Left lung (tissue), 4 donors: ENCODE measurements at regions not wholly inside any gene's neighbourhood (a gene's known extent, or its start where the extent isn't known, plus 50 kb on each side); places are given as distances from the start of the nearest gene placed in this dataset.

Experiments used
- ATAC-seq: fragments of 200-7000 bp; cut with Tn5 transposase; one replicate; pipeline ENCODE4 v1.9.1; 2020; ENCODE audit warnings: moderate library complexity
- DNase-seq, 4 donors: peaks; one replicate each; pipeline ENCODE4 v3.0.0-alpha.2; 2013 to 2020
- H3K27ac ChIP-seq, 2 donors: fragments of 200-600 bp; sonication (generic) in 1 of 2; one replicate each; pipeline versions ENCODE4 v1.5.0 to v1.8.0; 2020 to 2021
- H3K27me3 ChIP-seq, 2 donors: fragments of 200-600 bp; sonication (generic) in 1 of 2; one replicate each; pipeline versions ENCODE4 v1.5.0 to v1.8.0; 2020 to 2021
- H3K36me3 ChIP-seq, 2 donors: fragments of 200-600 bp; sonication (generic) in 1 of 2; one replicate each; pipeline versions ENCODE4 v1.5.0 to v1.8.0; 2020 to 2021
- H3K4me1 ChIP-seq, 2 donors: fragments of 200-600 bp; one replicate each; pipeline ENCODE4 v1.8.0; 2021
- H3K4me3 ChIP-seq, 2 donors: fragments of 200-600 bp; sonication (generic) in 1 of 2; one replicate each; pipeline versions ENCODE4 v1.5.0 to v1.8.0; 2020 to 2021; ENCODE audit warnings: mild to moderate bottlenecking in 1 of 2
- H3K9me3 ChIP-seq, 2 donors: fragments of 200-600 bp; sonication (generic) in 1 of 2; one replicate each; pipeline versions ENCODE4 v1.5.0 to v1.8.0; 2020 to 2021
- intact Hi-C, 2 donors: fragments of 100-400 bp; cut with DNase I; formaldehyde crosslinking; loops; one replicate each; pipeline versions ENCODE4 v1.11.2 to v1.14.2; 2022
- TF ChIP-seq, protein P1 (sequence below), 2 donors: fragments of 200-600 bp; sonication (generic) in 1 of 2; IDR thresholded peaks; one replicate each; pipeline versions ENCODE4 v1.5.0 to v1.8.0; 2021; ENCODE audit warnings: antibody characterized with exemption in 2 of 2
- donor health status: DM: no; HTN: yes; CAD: no.
- donor health status: DM: no; HTN: no; CAD: no.

DNA sequence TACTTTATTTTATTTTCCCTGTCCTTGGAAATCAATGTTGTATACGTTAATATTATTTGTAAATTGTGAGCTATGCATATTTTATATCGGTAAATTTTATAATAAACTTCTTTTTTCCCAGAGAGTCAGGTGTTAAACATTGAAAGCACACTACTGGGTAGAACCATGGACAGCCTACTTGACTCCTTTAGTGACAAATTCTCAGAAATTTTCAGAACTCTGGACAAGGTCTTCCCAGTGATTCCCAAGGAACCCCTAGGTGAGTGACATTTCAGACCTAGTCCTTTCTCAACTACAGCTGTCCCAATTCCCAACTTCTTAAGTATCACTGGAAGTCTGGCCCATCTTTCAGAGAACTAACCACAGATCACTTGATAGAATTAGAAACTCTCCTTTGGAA lies 107.2 kb downstream of the RCN1 start:
- no peaks in the 10 kb centered on the region for H3K36me3 ChIP-seq
- DNase-seq (no peak), ATAC-seq (no peak)
- TF ChIP-seq, protein P1, sequence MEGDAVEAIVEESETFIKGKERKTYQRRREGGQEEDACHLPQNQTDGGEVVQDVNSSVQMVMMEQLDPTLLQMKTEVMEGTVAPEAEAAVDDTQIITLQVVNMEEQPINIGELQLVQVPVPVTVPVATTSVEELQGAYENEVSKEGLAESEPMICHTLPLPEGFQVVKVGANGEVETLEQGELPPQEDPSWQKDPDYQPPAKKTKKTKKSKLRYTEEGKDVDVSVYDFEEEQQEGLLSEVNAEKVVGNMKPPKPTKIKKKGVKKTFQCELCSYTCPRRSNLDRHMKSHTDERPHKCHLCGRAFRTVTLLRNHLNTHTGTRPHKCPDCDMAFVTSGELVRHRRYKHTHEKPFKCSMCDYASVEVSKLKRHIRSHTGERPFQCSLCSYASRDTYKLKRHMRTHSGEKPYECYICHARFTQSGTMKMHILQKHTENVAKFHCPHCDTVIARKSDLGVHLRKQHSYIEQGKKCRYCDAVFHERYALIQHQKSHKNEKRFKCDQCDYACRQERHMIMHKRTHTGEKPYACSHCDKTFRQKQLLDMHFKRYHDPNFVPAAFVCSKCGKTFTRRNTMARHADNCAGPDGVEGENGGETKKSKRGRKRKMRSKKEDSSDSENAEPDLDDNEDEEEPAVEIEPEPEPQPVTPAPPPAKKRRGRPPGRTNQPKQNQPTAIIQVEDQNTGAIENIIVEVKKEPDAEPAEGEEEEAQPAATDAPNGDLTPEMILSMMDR (IDR thresholded peaks at IDR 0.05), result no peak
- peaks cover 0 to 12% of the 10 kb centered on the region in 2 donors for H3K27me3 ChIP-seq
- H3K4me1 ChIP-seq, result no peaks in the 10 kb centered on the region
- no peak overlapping the region for H3K27ac ChIP-seq
- intact Hi-C loops, result no loop called here
- H3K9me3 ChIP-seq, result no peaks in the 10 kb centered on the region
- H3K4me3 ChIP-seq, result no peak overlapping the region

DNA sequence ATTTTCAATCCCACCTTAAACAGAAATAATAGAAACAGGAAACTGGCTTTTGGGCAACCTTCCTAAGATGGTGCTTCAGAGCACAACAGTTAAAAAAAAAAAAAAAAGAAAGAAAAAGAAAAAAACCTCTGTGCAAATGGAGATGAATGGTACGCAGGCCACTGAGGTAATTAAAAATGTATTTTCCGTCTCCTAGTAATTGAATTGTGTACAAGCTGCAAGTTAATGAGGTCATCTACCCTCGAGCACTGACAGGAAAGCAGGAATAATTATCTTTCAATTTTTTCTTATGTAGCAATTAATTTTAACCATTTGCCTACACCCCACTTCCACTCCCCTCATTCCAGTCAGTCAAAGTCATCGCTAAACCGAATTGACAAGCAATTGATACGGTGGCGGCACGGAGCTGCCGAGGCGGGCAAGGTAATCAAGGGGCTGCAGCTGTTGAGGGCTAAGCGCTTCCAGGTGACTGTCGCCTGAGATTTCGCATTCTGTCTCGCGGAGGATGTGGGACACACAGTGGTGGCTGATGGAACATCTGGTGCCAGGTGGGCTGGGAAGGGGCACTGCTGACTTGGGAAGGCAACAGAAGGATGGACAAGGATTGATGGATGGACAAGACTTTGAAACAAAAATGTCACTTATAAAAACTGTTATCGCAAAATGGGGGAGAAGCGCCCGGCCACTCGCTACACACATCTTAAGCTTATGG lies 109.4 kb downstream of the RCN1 start:
- H3K9me3 ChIP-seq, result no peaks in the 10 kb centered on the region
- no peak overlapping the region for H3K27ac ChIP-seq
- no peak for DNase-seq
- TF ChIP-seq, protein P1 (IDR thresholded peaks at IDR 0.05), result no peak
- H3K27me3 ChIP-seq, result peaks cover 0 to 1% of the 10 kb centered on the region in 2 donors
- H3K4me3 ChIP-seq, result no peak overlapping the region
- no peaks in the 10 kb centered on the region for H3K36me3 ChIP-seq
- intact Hi-C loops, result no loop called here
- no peaks in the 10 kb centered on the region for H3K4me1 ChIP-seq
- ATAC-seq, result no peak

DNA sequence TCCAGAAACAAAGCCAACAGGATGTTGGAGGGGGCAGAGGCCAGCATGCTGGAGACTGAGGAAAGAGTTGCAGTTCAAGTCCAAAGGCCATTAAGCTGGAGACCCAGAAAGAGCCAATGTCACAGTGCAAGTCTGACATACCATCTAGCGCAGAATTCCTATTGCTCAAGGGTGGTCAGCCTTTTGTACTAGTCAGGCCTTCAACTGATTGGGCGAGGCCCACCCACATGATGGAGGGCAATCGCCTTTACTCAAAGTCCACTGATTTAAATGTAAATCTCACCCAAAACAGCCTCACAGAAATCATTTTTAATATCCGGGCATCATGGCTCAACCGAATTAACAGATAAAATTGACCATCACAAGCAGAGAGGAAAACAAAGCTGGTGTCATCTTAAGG lies 113.9 kb downstream of the RCN1 start:
- Histone ChIP-seq H3K9me3 (no peaks in the 10 kb centered on the region), H3K36me3 (no peaks in the 10 kb centered on the region), H3K27me3 (no peaks in the 10 kb centered on the region), H3K27ac (no peak overlapping the region), H3K4me3 (no peak overlapping the region), H3K4me1 (no peaks in the 10 kb centered on the region)
- DNase-seq (no peak), ATAC-seq (no peak)
- intact Hi-C loops, result no loop called here
- TF ChIP-seq, protein P1 (IDR thresholded peaks at IDR 0.05), result no peak

DNA sequence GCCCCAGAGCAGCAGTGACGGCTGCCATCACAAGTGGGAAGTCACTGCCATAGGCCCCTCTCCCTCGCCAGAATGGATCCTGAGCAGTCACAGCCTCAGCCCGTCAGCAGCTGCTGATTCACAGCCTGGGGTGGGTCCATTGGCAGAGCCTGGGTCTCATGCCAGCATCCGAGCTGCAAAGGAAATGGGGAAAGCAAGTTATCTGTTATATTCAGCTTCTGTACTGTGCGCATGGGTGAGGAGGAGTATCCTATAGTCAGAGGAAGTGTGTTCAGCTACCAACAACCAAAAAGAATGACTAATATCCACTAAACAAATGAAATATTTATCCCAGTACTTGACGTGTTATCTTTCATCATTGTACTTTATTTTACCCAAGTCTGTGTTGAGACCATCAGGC lies 119.7 kb downstream of the RCN1 start:
- intact Hi-C loops, result no loop called here
- Histone ChIP-seq H3K27me3 (peaks cover 0 to 9% of the 10 kb centered on the region in 2 donors), H3K27ac (no peak overlapping the region), H3K9me3 (no peaks in the 10 kb centered on the region), H3K4me1 (no peaks in the 10 kb centered on the region), H3K36me3 (no peaks in the 10 kb centered on the region), H3K4me3 (no peak overlapping the region)
- TF ChIP-seq, protein P1 (IDR thresholded peaks at IDR 0.05), result no peak
- no peak for DNase-seq
- no peak for ATAC-seq

DNA sequence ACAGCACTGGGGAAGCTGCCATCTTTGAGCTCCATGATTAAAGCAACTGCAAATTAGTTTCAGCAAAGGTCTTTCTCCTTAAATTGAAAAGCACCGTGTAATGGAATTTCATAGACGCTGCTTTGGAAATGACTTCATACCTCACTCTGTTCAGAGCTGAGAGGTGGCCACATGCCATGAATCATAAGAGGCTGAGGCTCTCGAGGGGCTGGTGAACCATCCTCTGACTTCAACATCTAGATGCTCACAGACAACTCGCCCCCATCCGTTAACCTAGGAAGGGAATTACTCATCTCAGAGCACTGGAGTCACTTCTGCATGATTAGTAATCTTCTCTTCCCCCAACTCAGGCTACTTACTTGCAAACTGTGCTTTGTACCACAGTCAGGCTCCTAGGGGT lies 122.3 kb downstream of the RCN1 start:
- TF ChIP-seq, protein P1 (IDR thresholded peaks at IDR 0.05), result no peak
- no peaks in the 10 kb centered on the region for H3K4me1 ChIP-seq
- DNase-seq (no peak), ATAC-seq (no peak)
- no peak overlapping the region for H3K27ac ChIP-seq
- no peaks in the 10 kb centered on the region for H3K9me3 ChIP-seq
- H3K4me3 ChIP-seq, result no peak overlapping the region
- H3K27me3 ChIP-seq, result peaks cover 0 to 9% of the 10 kb centered on the region in 2 donors
- no peaks in the 10 kb centered on the region for H3K36me3 ChIP-seq
- intact Hi-C loops, result no loop called here
